ENCODE measurements at regions not wholly inside any gene's neighbourhood (a gene's known extent, or its start where the extent isn't known, plus 50 kb on each side); places are given as distances from the start of the nearest gene placed in this dataset.

- TF ChIP-seq CTCF (conservative IDR thresholded peaks at IDR 0.05) (no peak), ZFX (IDR thresholded peaks at IDR 0.05) (no peak)
- no peak overlapping the region for H3K27ac ChIP-seq
These were observed 246.0 kb upstream of the SHH start for GRCh38 chr7:156058248-156058647.

DNA sequence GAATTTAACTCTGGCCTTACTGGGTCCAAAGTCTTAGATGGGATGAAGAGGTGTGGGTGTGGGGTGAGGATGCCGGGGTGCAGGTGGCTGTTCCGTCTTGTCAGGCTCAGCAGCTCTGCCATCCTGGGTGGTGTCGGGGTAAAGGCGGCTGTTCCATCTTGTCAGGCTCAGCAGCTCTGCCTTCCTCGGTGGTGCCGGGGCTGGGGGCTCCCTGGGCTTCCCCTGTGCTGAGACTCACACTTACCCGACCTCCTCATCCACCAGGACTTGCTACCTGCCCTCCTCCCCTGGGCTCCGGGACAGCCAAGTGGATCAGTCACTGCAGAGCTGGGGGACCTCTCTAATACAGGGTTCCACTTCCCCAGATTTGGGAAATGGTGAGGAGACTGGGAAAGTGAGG is 244.3 kb upstream of the SHH start:
- no peak overlapping the region for H3K27ac ChIP-seq
- TF ChIP-seq ZFX (IDR thresholded peaks at IDR 0.05) (no peak), CTCF (conservative IDR thresholded peaks at IDR 0.05) (no peak)

DNA sequence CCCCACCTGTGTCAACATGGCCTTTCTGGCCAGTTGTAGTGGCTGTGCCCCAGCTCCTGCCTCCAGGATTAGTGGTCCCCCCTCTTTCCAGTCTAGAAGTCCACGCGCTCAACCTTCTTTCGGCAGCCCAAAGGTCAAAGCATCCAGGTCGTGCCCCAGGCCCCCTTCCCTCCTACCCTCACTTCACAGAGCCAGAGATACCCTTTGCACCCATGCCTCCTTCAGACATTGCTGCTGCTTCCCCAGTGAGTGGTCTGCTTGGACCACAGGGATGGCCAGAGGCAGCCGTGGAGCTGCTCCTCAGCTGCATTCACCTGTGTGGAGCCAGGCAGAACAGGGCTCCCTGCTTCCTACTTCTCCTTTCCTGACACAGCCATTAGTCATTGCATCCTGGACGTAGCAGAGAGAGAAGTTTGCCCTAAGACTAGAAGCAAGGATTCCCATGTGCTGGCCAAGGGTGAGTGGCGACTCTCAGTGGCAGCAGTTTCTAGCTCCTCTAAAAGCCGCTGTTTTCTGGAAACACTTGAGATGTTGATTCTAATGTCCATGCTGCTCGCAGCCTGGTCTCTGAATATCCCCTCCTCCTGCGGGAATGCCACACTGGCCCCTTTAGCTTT is 243.1 kb upstream of the SHH start:
- H3K27ac ChIP-seq: no peak overlapping the region
- TF ChIP-seq CTCF (conservative IDR thresholded peaks at IDR 0.05) (no peak), ZFX (IDR thresholded peaks at IDR 0.05) (no peak)

GRCh38 chr7:156051884-156052283 is 239.6 kb upstream of the SHH start:
- no peak for TF ChIP-seq CTCF (conservative IDR thresholded peaks at IDR 0.05)
- TF ChIP-seq ZFX (IDR thresholded peaks at IDR 0.05): no peak
- no peak overlapping the region for H3K27ac ChIP-seq

DNA sequence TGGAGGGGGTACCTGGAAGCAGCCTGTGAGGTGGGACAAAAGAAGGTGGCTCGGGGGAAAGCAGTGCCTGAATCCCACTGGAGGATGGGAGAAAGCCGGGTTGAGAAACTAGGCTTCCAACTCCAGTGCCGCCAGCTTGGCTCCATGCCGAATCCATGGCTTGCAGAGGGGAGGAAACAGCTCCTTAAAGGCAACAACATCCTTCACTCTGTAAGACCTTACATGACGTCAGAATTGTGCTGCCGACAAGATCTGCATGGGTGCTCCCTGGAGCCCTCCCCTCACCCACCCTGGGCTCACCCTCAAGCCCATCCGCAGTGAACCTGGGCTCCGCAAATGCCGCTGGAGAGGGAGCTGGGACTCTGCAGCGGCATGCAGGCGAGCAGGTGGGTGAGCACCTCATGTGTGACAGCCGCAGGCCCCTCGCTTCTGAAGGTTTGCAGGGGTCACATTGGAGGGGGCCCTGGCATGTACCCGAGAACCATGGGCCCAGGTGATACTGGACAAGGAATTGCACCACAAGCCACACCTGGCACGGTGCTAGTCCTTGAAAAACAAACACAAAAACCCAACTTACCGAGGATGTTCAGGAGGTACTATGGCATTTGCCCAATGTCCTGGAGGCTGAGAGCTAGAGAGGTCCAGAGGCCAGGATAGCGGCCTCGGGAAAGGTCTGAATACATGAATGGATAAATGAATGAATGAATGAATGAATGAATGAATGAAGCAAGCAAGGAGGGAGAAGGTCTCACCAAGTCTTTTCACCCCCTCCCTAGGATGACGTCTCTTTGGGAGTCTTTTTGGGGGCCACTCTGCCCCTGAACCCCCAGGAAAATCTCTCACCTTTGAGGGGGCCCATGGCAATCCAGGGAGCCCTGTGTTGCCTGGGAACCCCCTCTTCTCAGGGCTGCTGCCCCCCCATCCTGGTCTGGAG is 238.6 kb upstream of the SHH start:
- H3K27ac ChIP-seq: no peak overlapping the region
- TF ChIP-seq ZFX (IDR thresholded peaks at IDR 0.05) (no peak), CTCF (conservative IDR thresholded peaks at IDR 0.05) (no peak)

GRCh38 chr7:156049366-156049765 is 237.1 kb upstream of the SHH start:
- H3K27ac ChIP-seq: no peak overlapping the region
- TF ChIP-seq ZFX (IDR thresholded peaks at IDR 0.05) (no peak), CTCF (conservative IDR thresholded peaks at IDR 0.05) (no peak)

GRCh38 chr7:156046031-156046560 is 233.8 kb upstream of the SHH start:
- TF ChIP-seq ZFX (IDR thresholded peaks at IDR 0.05): no peak
- no peak for TF ChIP-seq CTCF (conservative IDR thresholded peaks at IDR 0.05)
- H3K27ac ChIP-seq: no peak overlapping the region

Measured in C4-2B (cell line).